ENCODE measurements at regions not wholly inside any gene's neighbourhood (a gene's known extent, or its start where the extent isn't known, plus 50 kb on each side); places are given as distances from the start of the nearest gene placed in this dataset.

GRCh38 chr12:70154087-70154638 is 89.1 kb upstream of the CNOT2 start:
- H3K4me3 ChIP-seq: no peak overlapping the region
- no peak overlapping the region for H3K27ac ChIP-seq
- no peaks in the 10 kb centered on the region for H3K36me3 ChIP-seq
- H3K27me3 ChIP-seq (replicated peaks; ENCODE audit: insufficient read depth): no peaks in the 10 kb centered on the region
- H3K4me1 ChIP-seq (replicated peaks): no peaks in the 10 kb centered on the region
- no peaks in the 10 kb centered on the region for H3K9me3 ChIP-seq
- no peak for DNase-seq (ENCODE audit: low spot score)
- intact Hi-C loops (cut with DNase I): no loop called here
- 78% methylated on average over 2 of the region's 2 CpGs for WGBS
- TF ChIP-seq, protein P1, sequence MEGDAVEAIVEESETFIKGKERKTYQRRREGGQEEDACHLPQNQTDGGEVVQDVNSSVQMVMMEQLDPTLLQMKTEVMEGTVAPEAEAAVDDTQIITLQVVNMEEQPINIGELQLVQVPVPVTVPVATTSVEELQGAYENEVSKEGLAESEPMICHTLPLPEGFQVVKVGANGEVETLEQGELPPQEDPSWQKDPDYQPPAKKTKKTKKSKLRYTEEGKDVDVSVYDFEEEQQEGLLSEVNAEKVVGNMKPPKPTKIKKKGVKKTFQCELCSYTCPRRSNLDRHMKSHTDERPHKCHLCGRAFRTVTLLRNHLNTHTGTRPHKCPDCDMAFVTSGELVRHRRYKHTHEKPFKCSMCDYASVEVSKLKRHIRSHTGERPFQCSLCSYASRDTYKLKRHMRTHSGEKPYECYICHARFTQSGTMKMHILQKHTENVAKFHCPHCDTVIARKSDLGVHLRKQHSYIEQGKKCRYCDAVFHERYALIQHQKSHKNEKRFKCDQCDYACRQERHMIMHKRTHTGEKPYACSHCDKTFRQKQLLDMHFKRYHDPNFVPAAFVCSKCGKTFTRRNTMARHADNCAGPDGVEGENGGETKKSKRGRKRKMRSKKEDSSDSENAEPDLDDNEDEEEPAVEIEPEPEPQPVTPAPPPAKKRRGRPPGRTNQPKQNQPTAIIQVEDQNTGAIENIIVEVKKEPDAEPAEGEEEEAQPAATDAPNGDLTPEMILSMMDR (IDR thresholded peaks at IDR 0.05): no peak
- TF ChIP-seq POLR2AphosphoS5 (IDR thresholded peaks at IDR 0.05) (no peak), POLR2A (IDR thresholded peaks at IDR 0.05) (no peak)

DNA sequence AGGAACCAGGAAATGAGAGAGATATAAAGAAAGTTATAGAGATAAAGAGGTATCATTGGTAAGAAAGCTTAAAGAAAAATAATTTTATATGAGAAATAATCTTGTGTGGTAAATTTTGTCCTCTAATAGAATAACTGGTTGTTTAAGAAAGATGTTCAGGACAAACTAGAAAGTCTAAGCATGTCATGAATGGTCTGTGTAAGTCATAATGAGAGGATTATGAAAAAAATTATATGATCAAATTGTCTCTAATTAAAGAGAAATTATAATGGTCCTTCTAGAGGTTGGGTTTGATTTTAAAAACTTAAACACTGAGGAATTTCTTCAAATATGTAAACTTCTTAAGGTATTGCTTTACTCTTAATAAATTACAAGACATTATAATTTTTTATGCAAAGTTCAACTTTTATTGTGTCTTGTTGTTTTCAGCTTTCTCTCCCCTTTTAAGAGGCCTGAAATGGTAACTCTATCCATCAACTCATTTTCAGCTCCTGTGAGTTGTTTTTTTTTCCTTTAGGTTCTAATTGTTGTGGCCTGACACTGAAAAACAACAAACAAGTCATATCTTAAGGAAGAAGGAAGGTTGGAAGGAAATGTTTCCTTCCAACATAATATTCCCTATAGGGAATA is 88.2 kb upstream of the CNOT2 start:
- Histone ChIP-seq H3K36me3 (no peaks in the 10 kb centered on the region), H3K4me3 (no peak overlapping the region), H3K27ac (no peak overlapping the region), H3K4me1 (replicated peaks) (no peaks in the 10 kb centered on the region), H3K9me3 (no peaks in the 10 kb centered on the region), H3K27me3 (replicated peaks; ENCODE audit: insufficient read depth) (no peaks in the 10 kb centered on the region)
- no peak for DNase-seq (ENCODE audit: low spot score)
- intact Hi-C loops (cut with DNase I): no loop called here
- TF ChIP-seq POLR2AphosphoS5 (IDR thresholded peaks at IDR 0.05): no peak
- TF ChIP-seq, protein P1 (IDR thresholded peaks at IDR 0.05): no peak
- no peak for TF ChIP-seq POLR2A (IDR thresholded peaks at IDR 0.05)

GRCh38 chr12:70157099-70157498 is 86.1 kb upstream of the CNOT2 start:
- no peak for TF ChIP-seq POLR2AphosphoS5 (IDR thresholded peaks at IDR 0.05)
- TF ChIP-seq, protein P1 (IDR thresholded peaks at IDR 0.05): no peak
- no peak for TF ChIP-seq POLR2A (IDR thresholded peaks at IDR 0.05)
- DNase-seq (ENCODE audit: low spot score): no peak
- Histone ChIP-seq H3K36me3 (no peaks in the 10 kb centered on the region), H3K4me1 (replicated peaks) (no peaks in the 10 kb centered on the region), H3K4me3 (no peak overlapping the region), H3K9me3 (no peaks in the 10 kb centered on the region), H3K27me3 (replicated peaks; ENCODE audit: insufficient read depth) (no peaks in the 10 kb centered on the region), H3K27ac (no peak overlapping the region)
- intact Hi-C loops (cut with DNase I): no loop called here
- 87% methylated on average over 1 of the region's 1 CpG for WGBS

DNA sequence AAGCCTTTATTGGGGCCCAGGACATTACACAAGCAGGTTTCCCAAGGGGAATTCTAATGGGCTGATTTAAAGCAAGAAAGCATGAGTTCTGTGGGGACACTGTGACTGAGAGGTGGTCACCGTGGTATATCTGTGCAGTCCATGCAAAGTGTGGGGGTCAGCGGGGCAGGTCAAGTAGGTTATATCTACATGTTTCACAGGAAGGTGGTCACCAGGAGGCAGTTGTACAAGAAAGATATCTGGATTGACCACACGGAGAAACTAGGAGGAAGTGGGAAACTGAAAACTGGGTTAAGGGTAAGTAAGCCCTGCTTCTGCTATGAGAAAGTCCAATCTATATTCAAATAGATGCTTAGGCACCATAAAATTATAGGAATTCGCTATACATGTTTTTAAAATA is 77.8 kb upstream of the CNOT2 start:
- Histone ChIP-seq H3K27me3 (replicated peaks; ENCODE audit: insufficient read depth) (no peaks in the 10 kb centered on the region), H3K27ac (no peak overlapping the region), H3K9me3 (no peaks in the 10 kb centered on the region), H3K4me3 (no peak overlapping the region), H3K36me3 (no peaks in the 10 kb centered on the region), H3K4me1 (replicated peaks) (no peaks in the 10 kb centered on the region)
- intact Hi-C loops (cut with DNase I): no loop called here
- TF ChIP-seq POLR2AphosphoS5 (IDR thresholded peaks at IDR 0.05) (no peak), POLR2A (IDR thresholded peaks at IDR 0.05) (no peak)
- TF ChIP-seq, protein P1 (IDR thresholded peaks at IDR 0.05): no peak
- 78% methylated on average over 4 of the region's 4 CpGs for WGBS
- no peak for DNase-seq (ENCODE audit: low spot score)

DNA sequence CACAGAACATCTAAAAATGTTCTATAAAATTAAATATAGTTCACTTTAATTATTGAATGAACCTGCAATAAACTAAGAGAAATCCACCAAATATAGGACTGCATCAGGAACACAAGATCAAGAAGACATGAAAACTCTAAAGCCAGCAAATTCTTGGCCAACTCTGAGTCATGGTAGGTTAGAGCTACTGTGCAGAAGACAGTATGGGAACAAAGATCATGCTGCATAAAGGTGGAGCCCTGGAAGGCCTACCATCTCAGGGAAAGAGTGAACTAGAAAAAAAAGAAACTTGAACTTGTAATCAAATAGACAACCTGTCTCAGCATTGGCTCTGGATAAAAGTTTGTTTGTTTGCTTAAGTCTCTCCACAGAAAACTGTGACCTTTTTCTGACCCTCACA is 66.9 kb upstream of the CNOT2 start:
- Histone ChIP-seq H3K9me3 (no peaks in the 10 kb centered on the region), H3K27me3 (replicated peaks; ENCODE audit: insufficient read depth) (no peaks in the 10 kb centered on the region), H3K36me3 (no peaks in the 10 kb centered on the region), H3K4me1 (replicated peaks) (no peaks in the 10 kb centered on the region), H3K27ac (no peak overlapping the region), H3K4me3 (no peak overlapping the region)
- intact Hi-C loops (cut with DNase I): no loop called here
- DNase-seq (ENCODE audit: low spot score): no peak
- TF ChIP-seq, protein P1 (IDR thresholded peaks at IDR 0.05): no peak
- TF ChIP-seq POLR2AphosphoS5 (IDR thresholded peaks at IDR 0.05) (no peak), POLR2A (IDR thresholded peaks at IDR 0.05) (no peak)

Data from prostate gland (tissue), 2 donors.